RWPE2 (cell line): ENCODE measurements at regions not wholly inside any gene's neighbourhood (a gene's known extent, or its start where the extent isn't known, plus 50 kb on each side); places are given as distances from the start of the nearest gene placed in this dataset.
A peak's percentile ranks its signal among the peaks of the same experiment; 100 is the strongest.

Experiments used
- ATAC-seq: fragments of 200-7000 bp; cut with Tn5 transposase; 3 replicates; pipeline ENCODE4 v1.9.1; 2021; ENCODE audit warnings: low read depth
- DNase-seq: peaks from one replicate; pipeline ENCODE4 v3.0.0-alpha.2; 2020; ENCODE audit warnings: low spot score
- H3K27ac ChIP-seq: fragments of 450-650 bp; 2 replicates; pipeline ENCODE4 v1.5.1; 2017; ENCODE audit warnings: mild to moderate bottlenecking; ENCODE audit not compliant: poor library complexity, severe bottlenecking
- H3K27me3 ChIP-seq: fragments of 250-450 bp; sonication (Bioruptor Pico); 2 replicates; pipeline ENCODE4 v1.5.1; 2021; ENCODE audit warnings: mild to moderate bottlenecking, moderate library complexity; ENCODE audit not compliant: insufficient read depth, poor library complexity, severe bottlenecking
- H3K36me3 ChIP-seq: fragments of 250-450 bp; sonication (Bioruptor Pico); 2 replicates; pipeline ENCODE4 v1.5.1; 2020; ENCODE audit warnings: low read depth, mild to moderate bottlenecking, moderate library complexity
- H3K4me1 ChIP-seq: fragments of 250-450 bp; sonication (Bioruptor Pico); 2 replicates; pipeline ENCODE4 v1.5.1; 2021; ENCODE audit warnings: mild to moderate bottlenecking, moderate library complexity; ENCODE audit not compliant: insufficient read depth, poor library complexity, severe bottlenecking
- H3K4me3 ChIP-seq: fragments of 250-450 bp; sonication (Bioruptor Pico); 2 replicates; pipeline ENCODE4 v1.5.1; 2021; ENCODE audit warnings: mild to moderate bottlenecking, moderate library complexity; ENCODE audit not compliant: severe bottlenecking
- H3K9me3 ChIP-seq: fragments of 250-450 bp; sonication (Bioruptor Pico); 2 replicates; pipeline ENCODE4 v1.5.1; 2021; ENCODE audit warnings: mild to moderate bottlenecking, moderate library complexity; ENCODE audit not compliant: severe bottlenecking
- CTCF ChIP-seq: fragments of 450-650 bp; IDR thresholded peaks from one replicate; pipeline ENCODE4 v1.5.1; 2017; ENCODE audit warnings: mild to moderate bottlenecking, moderate library complexity; ENCODE audit not compliant: poor library complexity, severe bottlenecking

DNA sequence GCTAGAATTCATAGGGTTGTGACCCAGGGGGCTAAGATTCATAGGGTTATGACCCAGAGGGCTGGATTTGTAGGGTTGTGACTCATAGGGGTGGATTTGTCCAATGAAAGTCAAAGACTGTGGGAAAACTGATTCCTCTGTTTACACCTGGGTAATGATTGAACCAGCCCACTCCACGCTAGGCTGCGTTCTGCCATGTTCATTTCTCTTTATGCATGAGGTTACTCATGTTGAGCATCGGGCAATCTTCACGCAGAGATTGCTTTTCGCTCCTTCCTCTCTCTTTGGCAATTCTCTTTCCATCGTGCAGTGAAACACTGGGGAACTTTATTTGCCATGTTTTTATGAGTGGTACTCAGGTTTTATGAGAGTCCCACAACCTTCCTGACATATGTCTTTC, 127.8 kb downstream of the CRLF2 start:
- no peaks in the 10 kb centered on the region for H3K27me3 ChIP-seq
- H3K27ac ChIP-seq: no peak overlapping the region
- DNase-seq (no peak), ATAC-seq (no peak)
- H3K4me3 ChIP-seq: no peak overlapping the region
- no peak for TF ChIP-seq CTCF
- H3K4me1 ChIP-seq: no peaks in the 10 kb centered on the region
- no peaks in the 10 kb centered on the region for H3K36me3 ChIP-seq
- peaks cover 11% of the 10 kb centered on the region for H3K9me3 ChIP-seq

DNA sequence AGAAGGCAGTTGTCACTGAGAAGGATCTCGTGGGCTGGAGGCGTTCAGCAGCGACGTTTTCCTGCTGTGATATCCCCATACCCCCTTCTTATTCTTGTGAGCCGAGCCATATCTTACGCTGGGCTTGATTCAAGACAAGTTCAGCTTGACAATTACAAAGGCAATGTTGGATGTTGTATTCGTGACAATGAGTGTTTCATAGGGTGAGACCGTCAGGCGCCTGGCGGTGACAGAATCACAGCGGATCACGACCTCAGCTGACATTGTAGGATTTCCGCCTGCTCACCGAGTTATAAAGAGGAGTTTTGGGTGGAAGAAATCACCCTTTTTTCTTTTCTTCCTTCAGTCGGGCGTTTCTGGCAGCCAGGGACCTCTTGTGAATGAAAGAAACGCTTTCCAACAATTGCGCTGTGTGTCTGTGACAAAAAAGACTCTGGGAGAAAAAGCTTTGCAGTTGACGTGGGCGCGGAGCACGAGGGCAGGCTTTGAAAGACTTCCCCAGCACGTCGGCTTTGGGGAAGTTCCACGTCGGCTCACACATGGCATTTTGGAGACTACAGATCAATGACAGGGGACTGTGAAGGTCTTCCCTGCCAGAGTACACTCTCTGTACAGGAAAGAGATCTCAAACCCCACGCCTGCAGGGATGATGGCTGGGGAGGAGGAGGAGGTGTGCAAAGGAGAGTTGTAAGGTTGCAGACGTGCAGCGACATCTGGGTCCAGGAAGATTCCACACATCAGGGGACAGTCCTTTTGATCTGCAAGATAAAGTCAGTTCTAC, 135.4 kb downstream of the CRLF2 start:
- H3K9me3 ChIP-seq: peaks cover 8% of the 10 kb centered on the region
- H3K27me3 ChIP-seq: no peaks in the 10 kb centered on the region
- ATAC-seq: no peak
- no peaks in the 10 kb centered on the region for H3K36me3 ChIP-seq
- H3K27ac ChIP-seq: no peak overlapping the region
- H3K4me1 ChIP-seq: no peaks in the 10 kb centered on the region
- DNase-seq: peak; percentile 17
- no peak for TF ChIP-seq CTCF
- no peak overlapping the region for H3K4me3 ChIP-seq

DNA sequence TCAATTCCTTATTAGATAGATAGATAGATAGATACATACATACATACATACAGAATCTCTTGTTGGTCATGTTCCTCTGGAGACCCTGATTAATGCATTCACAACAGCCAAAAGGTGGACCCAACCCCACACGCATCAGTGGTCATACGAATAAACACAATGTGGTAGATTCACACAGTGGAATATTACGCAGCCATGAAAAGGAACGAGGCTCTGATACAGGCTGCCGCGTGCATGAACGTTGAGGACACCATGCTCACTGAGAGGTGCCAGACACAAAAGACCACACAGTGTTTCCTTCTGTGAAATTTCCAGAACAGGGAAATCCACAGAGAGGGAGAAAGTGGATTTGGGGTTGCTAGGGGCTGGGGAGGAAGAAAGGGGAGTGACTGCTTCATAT, 136.7 kb downstream of the CRLF2 start:
- ATAC-seq (no peak), DNase-seq (no peak)
- no peak for TF ChIP-seq CTCF
- peaks cover 8% of the 10 kb centered on the region for H3K9me3 ChIP-seq
- H3K27ac ChIP-seq: no peak overlapping the region
- no peaks in the 10 kb centered on the region for H3K27me3 ChIP-seq
- H3K4me1 ChIP-seq: no peaks in the 10 kb centered on the region
- no peak overlapping the region for H3K4me3 ChIP-seq
- no peaks in the 10 kb centered on the region for H3K36me3 ChIP-seq

DNA sequence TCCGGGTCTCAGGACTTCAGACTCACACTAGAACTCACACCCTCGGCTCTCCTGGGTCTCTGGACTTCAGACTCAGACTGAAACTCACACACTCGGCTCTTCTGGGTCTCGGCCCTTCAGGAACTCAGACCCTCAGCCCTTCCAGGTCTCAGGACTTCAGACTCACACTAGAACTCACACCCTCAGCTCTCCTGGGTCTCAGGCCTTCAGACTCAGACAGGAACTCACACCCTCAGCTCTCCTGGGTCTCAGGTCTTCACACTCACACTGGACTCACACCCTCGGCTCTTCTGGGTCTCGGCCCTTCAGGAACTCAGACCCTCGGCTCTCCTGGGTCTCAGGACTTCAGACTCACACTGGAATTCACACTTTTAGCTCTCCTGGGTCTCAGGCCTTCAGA, 137.3 kb downstream of the CRLF2 start:
- no peaks in the 10 kb centered on the region for H3K4me1 ChIP-seq
- H3K27me3 ChIP-seq: no peaks in the 10 kb centered on the region
- DNase-seq (no peak), ATAC-seq (no peak)
- TF ChIP-seq CTCF: no peak
- no peak overlapping the region for H3K4me3 ChIP-seq
- peaks cover 8% of the 10 kb centered on the region for H3K9me3 ChIP-seq
- no peaks in the 10 kb centered on the region for H3K36me3 ChIP-seq
- no peak overlapping the region for H3K27ac ChIP-seq

DNA sequence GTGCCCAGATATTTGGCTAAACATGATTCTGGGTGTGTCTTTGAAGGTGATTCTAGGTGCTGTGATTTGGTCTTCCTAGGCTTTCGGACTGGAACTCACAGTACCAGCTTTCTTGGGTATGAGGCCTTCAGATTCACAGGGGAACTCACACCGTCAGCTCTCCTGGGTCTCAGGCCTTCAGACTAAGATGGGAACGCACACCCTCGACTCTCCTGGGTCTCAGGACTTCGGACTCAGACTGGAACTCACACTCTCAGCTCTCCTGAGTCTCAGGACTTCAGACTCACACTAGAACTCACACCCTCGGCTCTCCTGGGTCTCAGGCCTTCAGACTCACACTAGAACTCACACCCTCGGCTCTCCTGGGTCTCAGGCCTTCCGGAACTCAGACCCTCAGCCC, 137.7 kb downstream of the CRLF2 start:
- Histone ChIP-seq H3K27ac (no peak overlapping the region), H3K36me3 (no peaks in the 10 kb centered on the region), H3K9me3 (peaks cover 8% of the 10 kb centered on the region), H3K27me3 (no peaks in the 10 kb centered on the region), H3K4me1 (no peaks in the 10 kb centered on the region), H3K4me3 (no peak overlapping the region)
- no peak for TF ChIP-seq CTCF
- no peak for ATAC-seq
- DNase-seq: no peak
